GM18505 (cell line): ENCODE measurements at regions not wholly inside any gene's neighbourhood (a gene's known extent, or its start where the extent isn't known, plus 50 kb on each side); places are given as distances from the start of the nearest gene placed in this dataset.
"Not testable (repeated sequence)": the region's sequence is repeated elsewhere in the genome, so short reads cannot be mapped to it uniquely, and the experiment has no call there.

Experiments
- ATAC-seq: cut with Tn5 transposase; IDR thresholded peaks from one replicate; pipeline ENCODE4 v1.9.1; 2021; ENCODE audit not compliant: unreplicated experiment
- POLR2A ChIP-seq: IDR thresholded peaks from 4 replicates; pipeline ENCODE4 v1.6.1; 2011; ENCODE audit warnings: borderline replicate concordance; ENCODE audit not compliant: insufficient read depth, insufficient read length; ENCODE audit errors: extremely low read depth

DNA sequence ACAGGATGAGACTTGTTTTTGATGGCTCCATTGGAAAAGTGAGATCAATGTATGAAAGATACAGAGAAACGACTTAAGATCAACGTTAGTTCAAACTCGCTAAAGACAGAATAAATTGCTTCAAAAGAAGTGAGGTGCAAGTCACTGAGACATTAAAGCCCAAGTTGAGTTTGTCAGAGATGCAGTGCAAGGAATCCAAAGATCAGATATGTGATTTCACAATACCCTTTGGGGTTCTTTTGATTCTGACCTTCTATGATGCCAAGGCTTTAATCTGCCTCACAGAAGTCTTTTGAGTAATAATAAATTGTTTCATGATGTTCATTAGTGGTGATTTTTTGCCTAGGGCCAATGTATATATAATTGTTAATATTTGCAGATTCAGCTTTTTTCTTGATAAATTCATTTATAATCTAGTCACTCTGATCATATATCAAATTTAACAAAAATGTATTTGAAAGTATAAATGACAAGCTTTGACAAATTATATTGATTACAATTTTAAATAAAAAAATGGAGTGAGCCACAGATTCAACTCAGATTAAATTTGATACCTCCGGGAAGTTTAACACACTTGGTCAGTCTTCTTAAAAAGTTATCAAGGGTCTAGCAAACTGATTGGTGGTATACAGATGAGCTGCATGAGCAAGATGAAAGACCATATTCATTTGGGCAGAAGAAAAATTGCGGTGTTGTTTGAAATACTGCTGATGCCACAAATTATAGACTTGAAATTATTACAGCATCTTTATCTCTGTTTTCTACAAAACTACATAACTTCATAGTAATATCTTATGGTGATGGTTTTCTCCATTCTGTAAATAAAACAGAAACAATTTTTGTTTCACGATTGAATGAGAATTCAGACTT, 144.8 kb upstream of the FAR2 start:
- no peak for ATAC-seq

DNA sequence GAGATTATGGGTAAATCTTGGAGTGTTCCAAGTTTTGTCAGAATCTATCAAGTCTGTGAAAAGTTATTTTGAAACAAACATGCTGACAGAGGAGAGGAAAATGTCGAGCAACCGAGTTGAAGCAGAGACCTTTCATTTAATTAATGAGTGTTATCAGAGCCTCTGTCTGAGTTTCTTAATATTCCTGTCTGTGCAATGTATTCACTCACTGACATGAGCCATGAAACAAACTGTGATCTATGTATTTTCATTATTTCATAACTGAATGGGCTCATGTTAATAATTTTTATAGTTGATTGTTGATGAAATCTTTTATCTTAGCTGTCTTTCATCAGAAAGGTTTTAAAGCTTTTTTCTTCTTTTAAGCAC, 144.2 kb upstream of the FAR2 start:
- TF ChIP-seq POLR2A = no peak
- no peak for ATAC-seq

More for the DNA sequence above, 144.8 kb upstream of the FAR2 start:
- no peak for TF ChIP-seq POLR2A

DNA sequence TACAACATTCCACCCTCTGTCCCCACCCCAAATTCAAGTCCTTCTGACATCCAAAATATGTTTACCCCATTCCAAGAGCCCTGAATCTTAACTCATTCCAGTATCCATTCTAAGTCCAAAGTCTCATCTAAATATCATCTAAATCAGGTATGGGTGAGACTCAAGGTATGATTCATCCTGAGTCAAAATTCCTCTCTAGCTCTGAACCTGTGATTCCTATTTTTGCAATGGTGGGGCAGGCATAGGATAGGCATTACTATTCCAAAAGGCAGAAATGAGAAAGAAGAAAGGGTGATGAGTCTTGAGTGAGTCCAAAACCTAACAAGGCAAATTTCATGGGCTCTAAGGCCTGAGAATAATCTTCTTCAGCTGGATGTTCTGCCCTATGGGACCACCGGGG, 140.3 kb upstream of the FAR2 start:
- no peak for ATAC-seq
- TF ChIP-seq POLR2A = no peak

DNA sequence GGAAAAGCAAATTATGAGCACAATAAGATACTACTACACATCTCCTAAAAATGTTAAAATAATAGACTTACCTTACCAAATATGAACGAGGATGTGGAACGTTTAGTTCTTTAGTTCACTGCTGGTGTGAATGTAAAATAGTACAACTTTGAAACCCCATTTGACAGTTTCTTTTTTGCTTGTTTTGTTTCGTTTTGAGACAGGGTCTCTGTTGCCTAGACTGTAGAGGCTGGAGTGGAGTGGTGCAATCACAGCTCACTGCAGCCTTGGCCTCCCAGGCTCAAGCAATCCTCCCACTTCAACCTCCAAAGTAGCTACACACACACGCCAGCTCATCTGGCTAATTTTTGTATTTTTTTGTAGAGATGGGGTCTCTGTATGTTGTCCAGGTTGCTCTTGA, 136.4 kb upstream of the FAR2 start:
- no peak for ATAC-seq
- no peak for TF ChIP-seq POLR2A

DNA sequence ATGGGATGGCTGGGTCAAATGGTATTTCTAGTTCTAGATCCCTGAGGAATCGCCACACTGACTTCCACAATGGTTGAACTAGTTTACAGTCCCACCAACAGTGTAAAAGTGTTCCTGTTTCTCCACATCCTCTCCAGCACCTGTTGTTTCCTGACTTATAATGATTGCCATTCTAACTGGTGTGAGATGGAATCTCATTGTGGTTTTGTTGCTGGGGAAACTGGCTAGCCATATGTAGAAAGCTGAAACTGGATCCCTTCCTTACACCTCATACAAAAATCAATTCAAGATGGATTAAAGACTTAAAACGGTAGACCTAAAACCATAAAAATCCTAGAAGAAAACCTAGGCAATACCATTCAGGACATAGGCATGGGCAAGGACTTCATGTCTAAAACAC, 131.5 kb upstream of the FAR2 start:
- not testable (repeated sequence) for ATAC-seq

DNA sequence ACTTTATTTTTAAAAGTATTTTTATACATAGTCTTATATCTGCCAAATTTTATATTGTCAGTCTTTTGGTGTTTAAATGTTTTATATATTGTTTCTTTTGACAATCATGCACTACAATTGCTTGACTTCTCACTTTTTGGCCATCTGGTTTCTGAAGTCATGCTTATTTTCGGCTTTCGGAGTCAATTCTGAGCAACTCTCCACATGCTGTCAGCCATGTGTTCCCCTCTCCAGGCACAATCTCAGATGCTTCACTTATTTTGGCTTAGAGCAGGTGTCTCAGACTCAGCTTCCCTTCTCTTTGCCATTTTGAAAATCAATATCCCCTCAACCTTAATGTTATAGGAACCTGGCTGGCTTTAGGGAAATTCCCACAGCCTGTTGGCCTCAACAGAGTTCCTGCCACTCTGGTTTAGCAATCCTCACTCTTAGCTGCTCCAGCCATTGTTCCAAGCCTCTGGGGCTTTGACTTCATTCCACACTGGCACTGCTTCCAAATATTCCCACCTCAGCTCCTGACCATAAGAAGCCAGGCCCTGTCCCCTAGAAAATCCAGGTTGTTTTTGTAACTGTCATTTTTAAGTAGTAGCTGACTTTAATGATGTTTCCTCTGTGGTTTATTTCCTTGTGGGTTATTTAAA, 125.5 kb upstream of the FAR2 start:
- no peak for TF ChIP-seq POLR2A
- no peak for ATAC-seq

DNA sequence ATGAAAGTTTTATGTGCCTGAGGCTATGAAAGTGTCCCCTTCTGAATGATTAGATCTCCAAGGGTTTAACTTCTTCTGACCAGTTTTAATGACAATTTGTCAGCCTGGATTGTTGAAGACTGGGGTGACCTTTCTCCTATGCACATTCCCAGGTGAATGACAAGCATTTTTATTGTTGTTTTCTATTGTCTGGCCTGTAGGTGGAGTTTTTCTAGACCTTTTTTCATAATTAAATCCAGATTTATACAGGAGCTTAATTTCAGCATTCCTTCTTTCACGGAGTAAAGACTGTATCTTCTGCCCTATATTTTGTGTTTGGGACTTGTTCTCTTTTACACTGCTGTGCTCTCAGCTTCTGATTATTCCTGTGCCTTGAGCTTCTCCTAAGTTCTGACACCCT, 125.0 kb upstream of the FAR2 start:
- no peak for ATAC-seq
- no peak for TF ChIP-seq POLR2A

DNA sequence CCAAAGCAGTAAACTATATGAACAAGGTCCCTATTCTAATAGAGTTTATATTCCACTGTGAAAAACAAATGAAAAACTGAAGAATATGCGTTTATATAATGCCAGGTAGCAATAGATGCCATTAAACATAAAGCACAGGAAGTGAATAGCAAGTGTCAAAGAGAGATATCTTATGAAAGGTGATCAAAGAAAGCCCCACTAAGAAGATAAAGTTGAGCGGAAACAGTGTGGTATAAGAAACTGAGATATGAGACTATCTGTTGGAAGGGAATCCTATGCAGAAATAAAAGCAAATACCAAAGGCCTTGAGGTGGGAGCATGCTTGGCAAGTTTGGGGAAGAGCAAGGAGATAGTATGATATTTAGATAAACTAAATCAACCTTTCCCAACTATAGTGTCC, 123.1 kb upstream of the FAR2 start:
- ATAC-seq = no peak
- no peak for TF ChIP-seq POLR2A

DNA sequence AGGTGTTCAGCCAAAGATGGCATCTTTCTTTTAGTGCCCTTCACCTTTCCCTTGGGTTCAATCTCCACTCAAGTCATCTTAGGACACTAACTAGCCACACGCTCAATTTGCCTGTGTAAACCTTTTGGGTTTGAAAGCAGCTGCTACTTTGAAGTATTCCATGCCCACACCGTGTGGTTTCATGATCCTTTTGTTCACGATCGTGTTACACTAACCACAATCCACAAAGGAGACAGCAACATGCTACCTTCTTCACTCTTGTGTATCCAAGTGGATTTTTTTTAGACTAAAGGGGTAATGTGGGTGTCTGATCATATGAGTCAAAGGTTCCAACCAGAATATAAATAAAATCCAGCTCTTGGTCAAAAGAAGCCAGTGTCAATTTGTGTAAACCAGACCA, 122.7 kb upstream of the FAR2 start:
- no peak for TF ChIP-seq POLR2A
- ATAC-seq = no peak

DNA sequence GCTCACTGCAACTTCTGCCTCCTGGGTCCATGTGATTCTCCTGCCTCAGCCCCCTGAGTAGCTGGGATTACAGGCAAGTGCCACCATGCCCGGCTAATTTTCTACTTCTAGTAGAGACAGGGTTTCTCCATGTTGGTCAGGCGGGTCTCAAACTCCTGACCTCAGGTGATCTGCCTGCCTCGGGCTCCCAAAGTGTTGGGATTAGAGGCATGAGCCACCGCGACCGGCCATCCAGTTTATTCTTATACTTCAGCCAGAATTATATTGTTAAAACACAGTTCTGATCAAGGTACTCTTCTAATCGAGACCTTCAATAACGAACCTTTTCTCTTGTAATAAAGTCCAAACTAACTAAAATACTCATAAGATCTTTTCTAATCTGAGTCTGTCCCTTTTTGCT, 119.6 kb upstream of the FAR2 start:
- not testable (repeated sequence) for ATAC-seq

DNA sequence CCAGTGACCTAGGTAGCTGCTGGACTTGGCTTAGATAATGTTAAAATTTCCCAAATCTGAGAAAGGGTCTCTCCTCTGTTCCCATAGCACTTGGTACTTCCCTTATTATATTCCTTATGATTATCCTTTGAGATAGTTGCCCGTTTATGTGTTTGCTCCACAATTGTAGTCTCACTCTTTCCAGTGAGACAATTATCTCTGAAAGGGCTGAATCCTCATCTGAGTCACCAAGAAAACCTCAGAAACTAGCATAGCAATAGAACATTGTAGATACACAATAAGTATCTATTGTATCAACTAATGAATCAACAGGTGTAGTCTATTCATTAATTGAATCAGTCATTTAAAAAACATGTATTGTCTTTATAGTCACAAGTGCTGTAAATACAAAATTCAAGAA, 119.1 kb upstream of the FAR2 start:
- no peak for TF ChIP-seq POLR2A
- no peak for ATAC-seq

DNA sequence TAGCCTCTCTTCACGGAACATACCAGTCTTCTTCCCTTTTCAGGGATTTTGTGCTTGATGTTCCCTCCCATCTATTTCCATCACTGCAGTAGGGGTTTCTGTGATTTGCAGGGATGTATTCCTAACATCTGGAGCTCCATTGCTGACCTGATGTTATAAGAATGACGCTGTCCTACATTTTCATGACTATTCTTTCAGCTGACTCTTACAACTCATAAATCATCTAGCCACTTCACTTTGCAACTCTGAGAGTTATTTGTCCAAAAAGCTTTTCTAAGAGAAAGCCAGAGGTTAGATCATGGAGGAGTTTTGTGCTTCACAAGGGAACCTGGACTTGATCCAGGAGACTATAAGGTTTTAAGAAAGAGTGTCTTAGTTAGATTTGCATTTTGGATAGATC, 116.6 kb upstream of the FAR2 start:
- no peak for ATAC-seq
- TF ChIP-seq POLR2A = no peak

DNA sequence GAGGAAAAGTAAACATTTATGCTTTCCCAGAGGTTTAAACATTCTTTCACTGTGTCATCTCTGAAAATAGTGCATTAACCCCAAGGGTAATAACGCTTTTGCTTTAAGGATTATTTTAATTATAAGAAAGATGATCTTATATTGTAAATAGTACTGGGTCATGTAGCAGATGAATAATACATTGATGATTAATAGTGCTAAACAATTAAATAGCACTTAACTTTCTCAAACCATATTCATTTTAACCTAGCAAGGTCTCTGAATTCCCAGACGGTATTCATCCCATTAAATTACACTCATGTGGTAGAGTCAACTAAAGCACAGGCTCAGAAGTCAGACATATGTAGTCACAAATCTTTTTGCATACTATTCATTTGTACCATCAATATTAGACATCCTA, 115.6 kb upstream of the FAR2 start:
- no peak for TF ChIP-seq POLR2A
- no peak for ATAC-seq

DNA sequence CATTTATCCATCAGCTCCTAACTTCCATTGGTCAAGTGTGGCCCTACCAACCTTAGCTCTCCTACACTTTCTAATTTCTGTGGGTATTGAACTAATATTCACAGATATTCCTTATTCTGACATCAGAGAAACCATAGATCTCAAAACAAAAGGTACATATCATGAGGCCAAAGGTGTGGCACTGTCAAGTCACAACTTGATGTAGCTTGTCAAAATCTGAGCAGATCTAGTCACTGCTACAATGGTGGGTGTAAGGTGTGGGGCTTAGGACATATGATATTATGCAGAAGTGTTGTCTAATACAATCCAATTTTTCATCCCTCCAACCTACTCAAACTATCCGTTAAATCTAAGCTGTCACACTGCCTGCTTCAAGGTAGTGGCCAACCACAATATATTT, 114.0 kb upstream of the FAR2 start:
- no peak for TF ChIP-seq POLR2A
- ATAC-seq = no peak
